ENCODE measurements at regions not wholly inside any gene's neighbourhood (a gene's known extent, or its start where the extent isn't known, plus 50 kb on each side); places are given as distances from the start of the nearest gene placed in this dataset.
"Not testable (repeated sequence)": the region's sequence is repeated elsewhere in the genome, so short reads cannot be mapped to it uniquely, and the experiment has no call there.

DNA sequence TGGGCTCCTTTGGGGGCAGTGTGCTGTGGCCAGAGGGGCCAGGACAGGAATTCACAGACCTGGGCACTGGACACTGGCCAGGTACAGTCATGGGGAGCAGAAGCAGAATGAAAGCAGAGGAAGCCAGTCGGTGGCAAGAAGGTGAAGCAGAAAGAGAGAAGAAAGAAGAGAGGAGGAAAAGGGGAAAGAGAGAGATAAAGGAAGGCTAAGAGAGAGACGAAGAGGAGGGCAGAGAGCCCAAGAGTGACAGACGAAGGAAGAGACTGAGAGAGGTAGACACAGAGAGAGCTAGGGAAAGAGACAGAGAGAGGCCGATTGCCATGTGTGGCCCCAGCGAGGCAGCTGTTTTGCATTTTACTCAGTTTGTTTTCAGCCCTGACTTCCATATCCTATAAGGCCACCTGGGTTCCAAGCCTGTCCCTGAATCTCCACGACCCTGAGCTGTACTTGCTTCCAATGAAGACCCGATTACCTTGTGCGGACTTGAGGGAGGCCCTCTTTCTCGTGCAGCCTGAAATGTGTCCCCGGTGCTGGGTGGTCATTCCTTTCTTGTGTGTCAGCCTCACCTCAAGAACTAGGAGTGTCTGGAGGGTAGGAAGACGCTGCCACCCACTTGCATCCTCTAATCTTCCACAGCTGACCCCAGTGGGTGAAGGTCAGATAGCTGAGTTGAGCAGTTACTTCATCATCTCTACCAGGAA lies 73.9 kb downstream of the LSM3 start:
- intact Hi-C loops (cut with micrococcal nuclease): no loop called here

DNA sequence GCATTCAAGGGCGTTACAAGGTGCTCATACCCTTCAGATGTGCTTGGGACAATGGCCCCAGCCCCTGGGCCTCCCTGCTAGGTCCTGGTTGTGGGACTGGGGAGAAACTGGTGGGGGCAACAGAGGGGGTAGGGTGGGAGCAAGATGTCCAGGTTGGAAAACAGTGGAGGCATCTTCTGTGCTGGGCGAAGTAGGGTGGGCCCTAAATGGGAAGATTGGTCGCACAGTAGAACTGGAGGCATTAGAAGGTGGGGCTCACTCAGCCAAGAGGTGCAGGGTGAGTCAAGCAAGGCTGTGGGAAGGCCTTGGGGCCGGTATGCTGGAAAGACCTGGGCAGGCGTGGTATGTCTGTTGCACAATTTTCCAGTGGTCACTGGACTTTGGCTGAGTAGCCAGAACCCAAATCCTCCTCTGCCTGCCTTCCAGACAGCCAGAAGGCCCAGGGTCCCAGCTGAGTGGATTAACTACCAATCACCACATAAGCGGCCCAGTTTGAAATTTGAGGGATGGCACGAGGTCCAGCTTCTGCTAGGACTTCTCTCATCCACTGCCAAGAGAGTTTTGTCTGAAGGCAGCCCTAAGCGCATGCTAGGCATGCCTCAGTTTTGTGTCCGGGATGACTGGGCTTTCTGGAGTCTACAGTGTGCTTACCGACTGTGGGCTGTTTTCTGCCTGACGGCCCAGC lies 74.5 kb downstream of the LSM3 start:
- intact Hi-C loops (cut with micrococcal nuclease): no loop called here

DNA sequence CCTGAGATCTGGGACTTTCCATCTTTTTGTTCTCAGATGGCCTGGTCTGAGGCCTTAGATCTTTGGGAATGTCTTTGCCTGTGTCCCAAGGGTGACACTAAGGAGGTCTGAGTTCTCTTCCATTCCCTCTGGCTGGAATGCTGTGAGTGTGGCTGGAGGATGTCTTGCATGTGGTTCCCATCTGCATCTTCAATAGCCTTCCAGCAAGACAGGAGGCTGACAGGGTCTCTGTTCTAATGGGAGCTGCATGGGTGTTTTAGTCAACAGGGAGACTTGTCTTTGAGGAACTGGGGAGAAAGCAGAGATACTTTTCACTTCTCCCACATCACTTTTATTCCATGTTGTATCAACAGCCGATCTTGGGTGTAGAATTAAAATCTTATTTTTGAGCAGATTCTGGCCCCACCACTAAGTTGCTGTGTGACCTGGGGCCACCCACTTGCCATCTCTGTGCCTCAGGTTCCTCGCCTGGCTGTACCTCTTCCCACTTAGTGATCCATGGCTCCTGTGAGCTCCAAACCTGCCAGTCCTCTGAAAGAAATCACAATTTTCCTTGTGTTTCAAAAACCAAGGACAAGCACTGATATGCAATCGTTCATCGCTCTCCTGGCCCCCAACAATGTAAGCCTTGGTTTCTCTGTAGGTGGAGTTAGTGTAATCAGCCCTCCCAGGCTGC lies 75.2 kb downstream of the LSM3 start:
- intact Hi-C loops (cut with micrococcal nuclease): no loop called here

DNA sequence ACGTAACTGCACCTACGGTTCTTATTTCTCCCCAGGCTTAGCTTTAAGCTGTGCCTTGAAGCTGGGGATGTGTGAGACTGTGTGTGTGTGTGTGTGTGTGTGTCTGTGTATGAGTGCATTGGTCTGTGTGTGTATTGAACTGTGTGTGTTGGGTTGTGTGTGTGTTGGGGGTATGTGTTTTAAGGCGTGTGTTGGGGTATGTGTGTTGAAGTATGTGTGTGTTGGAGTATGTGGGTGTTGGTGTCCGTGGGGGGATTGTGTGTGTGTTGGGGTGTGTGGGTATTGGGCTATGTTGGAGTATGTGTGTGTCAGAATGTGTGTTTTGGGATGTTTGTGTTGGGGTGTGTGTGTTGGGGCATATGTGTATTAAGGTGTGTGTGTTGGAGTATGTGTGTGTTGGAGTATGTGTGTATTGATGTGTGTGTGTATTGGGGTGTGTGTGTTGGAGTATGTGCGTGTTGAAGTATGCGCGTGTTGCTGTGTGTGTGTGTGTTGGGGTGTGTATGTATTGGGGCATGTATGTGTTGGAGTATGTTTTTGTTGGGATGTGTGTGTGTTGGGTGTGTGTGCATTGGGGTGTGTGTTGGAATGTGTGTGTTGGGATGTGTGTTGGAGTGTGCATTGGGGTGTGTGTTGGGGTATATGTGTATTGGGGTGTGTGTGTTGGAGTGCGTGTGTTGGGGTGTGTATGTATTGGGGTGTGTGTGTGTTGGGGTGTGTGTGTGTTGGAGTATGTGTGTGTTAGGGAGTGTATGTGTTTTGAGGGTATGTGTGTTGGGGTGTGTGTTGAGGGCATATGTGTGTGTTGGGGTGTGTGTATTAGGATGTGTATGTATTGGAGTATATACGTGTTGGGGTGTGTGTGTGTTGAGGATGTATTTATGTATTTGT lies 76.4 kb downstream of the LSM3 start:
- intact Hi-C loops (cut with micrococcal nuclease): no loop called here

DNA sequence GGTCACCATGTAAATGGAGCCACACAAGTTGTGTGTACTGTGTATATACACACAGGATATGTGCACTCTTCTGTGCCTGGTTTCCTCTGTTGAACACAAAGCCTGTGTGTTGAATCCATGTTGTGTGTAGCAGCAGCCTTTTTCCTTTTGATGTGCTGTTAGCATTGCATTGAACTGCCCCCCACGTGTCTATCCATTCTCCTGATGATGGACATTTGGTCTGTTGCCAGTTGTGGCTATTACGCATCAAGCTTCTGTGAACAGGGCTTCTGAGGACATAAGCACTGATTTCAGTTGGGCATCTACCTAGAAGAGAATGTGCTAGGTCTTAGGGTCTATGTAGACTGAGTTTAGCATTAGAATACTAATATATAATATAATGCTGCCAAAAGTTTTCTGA lies 77.4 kb downstream of the LSM3 start:
- intact Hi-C loops (cut with micrococcal nuclease): loop anchor here (1.0 kb wide), 1 partner anchor 360 kb away; no protein-coding TSS in a partner anchor

DNA sequence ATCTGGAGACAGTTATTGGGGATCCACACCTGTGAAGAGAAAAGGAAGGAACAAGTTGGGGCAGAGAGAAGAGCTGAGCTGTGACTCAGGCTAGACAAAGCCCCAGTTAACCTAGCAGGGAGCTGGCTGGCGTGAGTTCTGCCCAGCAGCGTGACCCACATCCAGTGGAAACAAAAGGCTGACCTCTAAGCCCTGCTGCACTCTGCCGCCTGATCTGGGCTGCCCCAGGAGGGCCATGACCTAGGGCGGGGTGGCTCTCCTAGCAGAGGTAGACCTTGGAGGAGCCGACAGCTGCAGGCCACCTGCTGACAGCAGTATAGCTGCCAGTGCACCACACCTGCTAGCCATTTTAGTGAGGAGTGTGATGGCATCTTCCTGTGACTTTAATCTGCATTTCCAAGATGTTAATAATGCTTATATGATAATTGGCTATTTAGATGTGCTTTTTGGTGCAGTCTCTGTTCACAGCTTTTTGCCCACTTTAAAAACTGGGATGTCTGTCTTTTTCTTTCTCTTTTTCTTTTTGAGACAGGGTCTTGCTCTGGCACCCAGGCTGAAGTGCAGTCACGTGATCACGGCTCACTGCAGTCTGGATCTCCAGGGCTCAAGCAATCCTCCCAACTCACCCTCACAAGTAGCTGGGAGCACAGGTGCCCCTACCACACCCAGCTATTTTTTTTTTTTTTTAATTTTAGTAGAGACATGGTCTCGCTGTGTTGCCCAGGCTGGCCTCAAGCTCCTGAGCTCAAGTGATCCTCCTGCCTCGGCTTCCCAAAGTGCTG lies 78.1 kb downstream of the LSM3 start:
- intact Hi-C loops (cut with micrococcal nuclease): loop anchor here (1.0 kb wide), 1 partner anchor 360 kb away; no protein-coding TSS in a partner anchor

DNA sequence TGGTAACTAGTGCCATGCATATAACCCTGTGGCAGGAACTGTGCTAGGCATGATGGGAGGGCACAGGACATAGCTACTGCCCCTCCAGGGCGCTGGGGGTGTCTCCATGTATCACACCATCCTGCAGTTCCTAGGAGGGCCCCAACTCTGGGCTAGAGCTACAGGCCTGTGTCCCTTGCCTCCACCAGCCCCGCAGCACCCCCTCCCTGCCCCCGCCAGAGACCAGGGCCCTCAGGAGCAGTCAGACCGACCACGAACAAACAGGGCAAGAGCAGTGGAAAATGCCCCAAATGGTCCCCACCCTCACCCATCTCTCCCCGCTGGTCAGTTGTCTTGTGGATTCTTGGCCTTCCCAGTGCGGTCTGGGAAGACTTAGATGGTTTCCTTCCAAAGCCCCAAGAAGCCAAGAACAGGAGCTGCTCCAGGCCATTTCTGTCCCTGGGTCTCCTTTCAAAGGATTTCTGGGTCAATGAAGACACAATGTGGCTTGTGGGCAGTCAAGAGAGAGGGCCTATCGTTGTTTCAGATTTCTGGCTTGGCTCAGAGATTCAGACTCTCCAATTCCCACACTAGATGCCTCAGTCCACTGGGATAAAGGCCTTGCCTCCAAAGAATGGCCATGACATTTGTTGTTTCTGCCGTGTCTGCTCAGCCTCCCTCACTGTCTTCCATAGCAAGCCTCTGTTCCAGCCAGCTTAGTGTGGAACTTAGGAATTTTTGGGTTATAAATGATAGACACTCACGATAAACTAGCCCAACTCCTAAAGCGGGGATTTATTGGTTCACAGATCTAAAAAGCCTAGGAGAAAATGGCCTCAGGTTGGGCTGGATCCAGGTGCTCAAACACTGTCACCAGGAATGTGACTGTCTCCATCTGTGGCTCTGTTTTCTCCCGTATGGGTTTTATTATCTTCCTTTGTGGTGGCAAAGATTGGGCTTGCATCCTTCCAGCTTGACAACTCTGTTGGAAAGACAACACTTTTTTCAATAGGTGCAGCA lies 80.6 kb downstream of the LSM3 start:
- intact Hi-C loops (cut with micrococcal nuclease): no loop called here

DNA sequence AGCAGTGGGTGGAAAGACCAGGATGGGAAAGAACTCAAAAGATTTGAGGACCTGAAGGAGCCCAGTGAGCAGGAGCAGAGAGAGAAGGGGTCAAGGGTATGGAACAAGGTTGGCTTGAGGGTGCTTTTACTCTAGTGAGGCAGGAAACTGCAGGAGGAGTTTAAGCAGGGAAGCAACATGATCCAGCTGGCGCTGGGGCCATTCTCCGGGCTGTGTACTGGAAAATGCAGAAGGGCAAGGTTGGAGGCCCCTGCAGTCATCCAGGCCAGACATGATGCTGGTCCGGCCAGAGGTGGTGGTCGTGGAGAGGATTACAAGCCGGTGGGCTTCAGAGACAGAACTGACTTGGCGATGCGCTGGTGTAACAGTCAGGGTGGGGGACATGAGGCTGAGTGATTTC lies 81.8 kb downstream of the LSM3 start:
- intact Hi-C loops (cut with micrococcal nuclease): loop anchor here (2.0 to 5.0 kb wide), 3 partner anchors 58 to 660 kb away; partner anchors contain the start of gene CCDC174

DNA sequence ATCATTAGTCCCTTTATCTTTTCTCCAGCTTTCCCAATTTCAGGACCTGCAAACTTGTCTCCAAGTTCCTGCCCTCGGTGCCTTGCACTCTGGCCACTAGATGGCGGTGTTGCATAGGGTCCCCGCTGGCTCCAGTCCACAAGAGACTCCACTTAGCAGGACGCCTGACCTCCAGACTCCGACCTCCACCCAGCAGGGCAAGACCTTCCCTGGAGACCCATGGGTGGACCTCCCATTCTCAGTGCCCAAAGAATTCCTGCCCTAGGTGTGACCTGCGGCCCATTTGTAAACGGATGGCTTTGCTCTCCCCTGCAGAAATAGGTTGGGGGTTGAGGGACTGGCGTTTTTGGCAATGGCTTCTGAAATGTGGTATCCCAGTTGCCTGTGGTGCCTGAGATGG lies 82.6 kb downstream of the LSM3 start:
- intact Hi-C loops (cut with micrococcal nuclease): loop anchor here (1.0 to 5.0 kb wide), 8 partner anchors 59 to 660 kb away; partner anchors contain the start of genes CCDC174 and SLC6A6

DNA sequence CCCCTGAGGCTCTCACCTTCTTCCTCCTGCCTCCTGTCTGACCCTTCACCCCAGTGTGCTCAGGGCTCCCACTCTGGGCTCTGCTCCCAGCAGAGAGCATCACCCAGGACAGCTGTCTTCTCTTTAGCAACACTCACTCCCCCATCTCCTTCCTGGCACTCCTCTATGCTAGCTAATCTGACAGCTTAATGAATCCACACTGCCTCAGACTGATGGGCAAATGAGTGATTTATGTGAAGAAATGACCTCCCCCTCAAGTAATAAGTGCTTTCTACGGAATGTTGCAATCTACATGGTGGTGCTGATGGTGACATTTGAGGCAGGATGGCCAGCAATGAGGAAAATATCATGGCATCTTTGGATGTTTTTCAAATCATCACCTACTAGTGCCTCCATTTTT lies 83.6 kb downstream of the LSM3 start:
- intact Hi-C loops (cut with micrococcal nuclease): loop anchor here (5.0 kb wide), 2 partner anchors 60 to 390 kb away; partner anchors contain the start of gene CCDC174

DNA sequence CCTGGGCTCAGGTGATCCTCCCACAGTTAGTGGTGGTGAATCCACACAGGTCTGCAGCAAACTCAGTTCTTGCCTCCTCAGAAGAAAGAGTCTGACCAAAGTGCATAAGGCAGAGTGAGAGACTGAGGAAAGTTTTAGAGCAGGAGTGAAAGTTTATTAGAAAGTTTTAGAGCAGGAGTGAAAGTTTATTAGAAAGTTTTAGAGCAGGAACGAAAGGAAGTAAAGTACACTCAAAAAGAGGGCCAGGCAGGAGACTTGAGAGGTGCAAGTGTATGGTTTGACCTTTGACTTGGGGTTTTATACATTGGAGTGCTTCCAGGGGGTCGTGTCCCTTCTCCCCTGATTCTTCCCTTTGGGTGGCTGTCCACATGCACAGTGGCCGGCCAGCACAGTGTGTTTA lies 84.2 kb downstream of the LSM3 start:
- intact Hi-C loops (cut with micrococcal nuclease): loop anchor here (5.0 kb wide), 2 partner anchors 61 to 389 kb away; partner anchors contain the start of gene CCDC174

DNA sequence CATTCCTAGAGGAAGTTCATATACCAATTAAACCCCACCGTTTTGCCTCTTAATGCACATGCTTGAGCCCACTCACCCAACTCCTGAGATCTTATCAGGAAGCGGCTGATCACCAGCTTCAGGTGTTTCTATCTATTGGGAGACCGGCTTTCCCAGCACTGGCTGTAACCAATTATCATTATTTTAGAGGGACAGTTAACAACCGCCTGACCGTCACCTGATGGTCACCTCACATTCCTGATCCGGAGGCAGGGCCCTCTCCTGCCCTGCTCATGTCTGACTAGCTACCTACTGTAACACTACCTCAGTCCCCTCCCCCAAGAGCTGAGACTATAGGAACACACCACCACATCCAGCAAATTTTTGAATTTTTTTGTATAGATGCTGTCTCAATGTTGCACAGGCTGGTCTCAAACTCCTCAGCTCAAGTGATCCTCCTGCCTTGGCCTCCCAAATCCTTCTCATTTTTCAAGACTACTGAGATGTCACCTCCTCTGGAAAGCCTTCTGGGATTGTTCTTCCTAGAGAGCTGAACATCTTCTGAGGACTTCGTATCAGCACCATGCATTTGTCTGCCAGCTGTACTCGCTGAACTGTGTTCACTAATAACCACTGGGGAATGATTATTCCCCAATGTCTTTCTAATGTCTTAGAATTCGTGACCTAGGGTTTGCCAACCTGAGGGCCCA lies 84.8 kb downstream of the LSM3 start:
- intact Hi-C loops (cut with micrococcal nuclease): loop anchor here (5.0 kb wide), 2 partner anchors 61 to 389 kb away; partner anchors contain the start of gene CCDC174

DNA sequence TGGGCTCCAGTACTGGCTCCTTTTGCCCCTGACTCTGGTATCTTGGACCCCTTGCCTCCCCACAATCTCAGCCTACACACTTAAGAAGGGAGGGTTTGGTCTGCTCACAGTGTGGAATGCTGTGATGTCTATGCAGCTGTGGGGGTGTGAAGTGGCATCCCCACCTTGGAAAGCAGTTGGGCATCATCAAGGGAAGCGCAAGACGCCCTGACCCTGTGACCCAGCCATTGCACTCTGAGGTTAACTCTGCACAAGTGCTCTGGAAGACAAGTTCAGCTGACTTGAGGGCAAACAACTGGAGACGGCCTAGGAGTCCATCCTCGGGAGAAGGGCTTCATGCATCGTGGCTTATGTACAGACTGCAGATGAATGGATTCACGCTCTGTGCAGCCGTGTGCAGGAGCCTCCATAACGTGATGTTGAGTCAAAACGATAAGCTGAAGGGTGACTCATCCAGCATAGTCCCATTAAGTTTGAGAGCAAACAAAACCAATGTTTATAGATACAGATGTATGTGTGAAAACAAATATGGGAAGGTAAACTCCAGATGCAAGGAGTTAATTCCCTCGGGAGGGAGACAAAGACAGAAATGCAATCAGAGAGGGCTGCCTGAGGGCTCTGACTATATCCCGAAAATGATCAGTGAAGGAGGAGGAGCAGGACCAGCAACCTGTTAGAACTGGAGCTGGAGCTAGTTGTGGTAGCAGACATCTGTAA lies 86.8 kb downstream of the LSM3 start:
- intact Hi-C loops (cut with micrococcal nuclease): no loop called here

DNA sequence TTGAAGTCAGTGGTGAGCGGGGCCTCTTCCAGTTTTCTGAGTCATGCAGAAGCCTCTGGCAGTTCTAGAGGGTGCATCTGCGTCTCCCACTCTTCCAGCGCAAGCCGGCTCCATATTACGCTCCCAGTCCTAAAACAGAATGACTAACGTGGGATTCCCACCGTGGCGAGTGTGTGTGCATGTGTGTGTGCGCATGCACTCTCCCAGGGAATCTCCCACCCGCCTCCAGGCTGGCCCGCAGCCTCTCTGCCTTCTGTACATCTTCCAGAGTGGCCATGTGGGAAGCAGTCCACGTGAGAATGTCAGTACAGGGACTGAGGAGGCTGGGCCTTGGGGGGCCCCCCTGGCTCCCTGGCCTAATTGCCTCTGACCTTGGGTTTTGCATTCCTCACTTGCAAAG lies 87.7 kb downstream of the LSM3 start:
- intact Hi-C loops (cut with micrococcal nuclease): no loop called here

DNA sequence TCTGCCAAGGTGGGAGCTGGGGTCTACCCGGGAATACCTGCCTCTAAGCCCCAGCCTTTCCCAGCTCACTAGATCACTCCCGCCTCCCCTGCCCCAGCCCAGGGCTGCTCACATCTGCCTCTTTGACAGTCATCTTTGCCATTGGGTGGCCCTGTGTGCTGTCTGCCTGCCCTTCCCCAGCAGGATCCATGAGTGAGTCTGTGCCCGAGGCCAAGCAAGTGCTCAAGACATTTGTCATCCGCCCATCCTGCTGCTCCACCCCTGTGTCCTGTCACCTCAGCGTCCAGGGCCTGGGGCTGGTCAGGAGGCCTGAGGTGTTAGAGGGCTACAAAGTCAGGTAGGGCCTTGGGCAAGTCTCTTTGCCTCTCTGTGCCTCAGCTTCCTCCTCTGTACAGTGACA lies 89.4 kb downstream of the LSM3 start:
- intact Hi-C loops (cut with micrococcal nuclease): no loop called here

DNA sequence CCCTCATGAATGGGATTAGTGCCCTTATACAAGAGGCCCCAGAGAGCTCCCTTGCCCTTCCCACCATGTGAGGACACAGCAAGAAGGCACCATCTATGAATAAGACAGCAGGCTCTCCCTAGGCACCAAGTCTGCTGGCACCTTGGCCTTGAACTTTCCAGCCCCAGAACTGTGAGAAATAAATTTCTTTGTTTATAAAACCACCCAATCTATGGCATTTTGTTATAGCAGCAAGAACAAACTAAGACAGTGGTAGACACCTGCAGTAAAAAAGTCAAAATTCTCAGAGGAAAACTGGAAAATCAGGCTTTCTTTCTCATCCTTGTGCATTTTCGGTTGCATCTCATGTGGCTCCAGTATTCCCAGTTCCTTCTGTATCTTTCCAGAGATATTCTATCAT lies 90.3 kb downstream of the LSM3 start:
- intact Hi-C loops (cut with micrococcal nuclease): no loop called here

DNA sequence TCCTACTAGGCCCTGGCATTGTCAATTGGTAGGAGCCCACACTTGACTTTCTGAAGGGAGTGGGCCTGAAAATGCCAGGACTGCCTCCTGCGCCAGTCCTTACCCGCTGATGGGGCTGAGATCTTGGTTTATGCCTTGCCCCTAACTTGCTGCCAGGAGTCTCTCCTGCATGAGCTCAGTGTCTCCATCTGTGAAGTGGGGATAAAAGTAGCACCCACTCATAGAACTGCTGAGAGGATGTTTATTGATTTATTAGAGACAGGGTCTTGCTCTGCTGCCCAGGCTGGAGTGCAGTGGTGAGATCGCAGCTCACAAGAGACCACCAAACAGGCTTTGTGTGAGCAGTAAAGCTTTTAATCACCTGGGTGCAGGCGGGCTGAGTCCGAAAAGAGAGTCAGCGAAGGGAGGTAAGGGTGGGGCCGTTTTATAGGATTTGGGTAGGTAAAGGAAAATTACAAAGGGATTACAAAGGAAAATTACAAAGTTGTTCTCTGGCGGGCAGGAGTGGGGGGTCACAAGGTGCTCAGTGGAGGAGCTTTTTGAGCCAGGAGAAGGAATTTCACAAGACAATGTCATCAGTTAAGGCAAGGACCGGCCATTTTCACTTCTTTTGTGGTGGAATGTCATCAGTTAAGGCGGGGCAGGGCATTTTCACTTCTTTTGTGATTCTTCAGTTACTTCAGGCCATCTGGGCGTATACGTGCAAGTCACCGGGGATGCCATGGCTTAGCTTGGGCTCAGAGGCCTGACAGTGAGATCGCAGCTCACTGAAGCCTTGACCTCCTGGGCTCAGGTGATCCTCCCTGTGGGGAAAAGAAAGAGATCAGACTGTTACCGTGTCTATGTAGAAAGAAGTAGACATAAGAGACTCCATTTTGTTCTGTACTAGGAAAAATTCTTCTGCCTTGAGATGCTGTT lies 93.7 kb downstream of the LSM3 start:
- intact Hi-C loops (cut with micrococcal nuclease): not testable (repeated sequence)
